Neural progenitor cell (in vitro differentiated cells): ENCODE measurements at regions not wholly inside any gene's neighbourhood (a gene's known extent, or its start where the extent isn't known, plus 50 kb on each side); places are given as distances from the start of the nearest gene placed in this dataset.

ENCODE experiments used
- DNase-seq: peaks from one replicate; pipeline ENCODE4 v3.0.0-alpha.2; 2016; ENCODE audit warnings: low spot score
- H2AFZ ChIP-seq: fragments of 200-600 bp; sonication (generic); replicated peaks from 2 replicates; pipeline ENCODE4 v1.6.1; 2016; ENCODE audit warnings: antibody characterized with exemption
- H3F3A ChIP-seq: fragments of 200-600 bp; sonication (generic); 2 replicates; pipeline ENCODE4 v1.6.1; 2016; ENCODE audit warnings: antibody characterized with exemption, low read depth
- H3K27ac ChIP-seq: fragments of 200-600 bp; sonication (generic); 2 replicates; pipeline ENCODE4 v1.5.1; 2016; ENCODE audit warnings: mild to moderate bottlenecking
- H3K27me3 ChIP-seq: fragments of 200-600 bp; sonication (generic); 2 replicates; pipeline ENCODE4 v1.6.1; 2016; ENCODE audit warnings: mild to moderate bottlenecking, moderate library complexity
- H3K36me3 ChIP-seq: fragments of 200-600 bp; sonication (generic); 2 replicates; pipeline ENCODE4 v1.5.1; 2016
- H3K4me1 ChIP-seq: fragments of 200-600 bp; sonication (generic); 2 replicates; pipeline ENCODE4 v1.6.1; 2016; ENCODE audit warnings: mixed run types
- H3K4me2 ChIP-seq: fragments of 200-600 bp; sonication (generic); 2 replicates; pipeline ENCODE4 v1.6.1; 2016
- H3K4me3 ChIP-seq: fragments of 200-600 bp; sonication (generic); 2 replicates; pipeline ENCODE4 v1.5.1; 2016
- H3K79me2 ChIP-seq: fragments of 200-600 bp; sonication (generic); 2 replicates; pipeline ENCODE4 v1.6.1; 2016; ENCODE audit warnings: low read depth
- H3K9ac ChIP-seq: fragments of 200-600 bp; sonication (generic); 2 replicates; pipeline ENCODE4 v1.6.1; 2016
- H3K9me3 ChIP-seq: fragments of 200-600 bp; sonication (generic); 2 replicates; pipeline ENCODE4 v1.5.1; 2016; ENCODE audit warnings: low read depth
- H4K20me1 ChIP-seq: fragments of 200-600 bp; sonication (generic); 2 replicates; pipeline ENCODE4 v1.6.1; 2016; ENCODE audit warnings: low read depth
- H3K27ac Mint-ChIP-seq: 3 replicates; pipeline ENCODE4 v1.8.0; 2021; ENCODE audit warnings: mixed read lengths
- H3K27me3 Mint-ChIP-seq: 2 replicates; pipeline ENCODE4 v1.8.0; 2022; ENCODE audit warnings: low read depth, mild to moderate bottlenecking, inconsistent platforms, moderate library complexity, mixed read lengths; ENCODE audit not compliant: insufficient read depth
- H3K36me3 Mint-ChIP-seq: 3 replicates; pipeline ENCODE4 v1.8.0; 2021; ENCODE audit warnings: mixed read lengths
- H3K4me1 Mint-ChIP-seq: 3 replicates; pipeline ENCODE4 v1.8.0; 2021; ENCODE audit warnings: mixed read lengths
- H3K4me3 Mint-ChIP-seq: 3 replicates; pipeline ENCODE4 v1.8.0; 2021; ENCODE audit warnings: mild to moderate bottlenecking, moderate library complexity, mixed read lengths
- H3K9me3 Mint-ChIP-seq: 3 replicates; pipeline ENCODE4 v1.8.0; 2020; ENCODE audit warnings: mixed read lengths
- EZH2 ChIP-seq: fragments of 200-600 bp; sonication (generic); IDR thresholded peaks from 2 replicates; pipeline ENCODE4 v1.6.1; 2017; ENCODE audit warnings: antibody characterized with exemption, mild to moderate bottlenecking, moderate library complexity
- EZH2phosphoT487 ChIP-seq: fragments of 200-600 bp; sonication (generic); IDR thresholded peaks from 2 replicates; pipeline ENCODE4 v1.6.1; 2017; ENCODE audit warnings: antibody characterized with exemption
- TF ChIP-seq, protein P1 (sequence below): fragments of 200-600 bp; sonication (generic); IDR thresholded peaks from 2 replicates; pipeline ENCODE4 v1.5.1; 2017; ENCODE audit warnings: antibody characterized with exemption, mild to moderate bottlenecking

DNA sequence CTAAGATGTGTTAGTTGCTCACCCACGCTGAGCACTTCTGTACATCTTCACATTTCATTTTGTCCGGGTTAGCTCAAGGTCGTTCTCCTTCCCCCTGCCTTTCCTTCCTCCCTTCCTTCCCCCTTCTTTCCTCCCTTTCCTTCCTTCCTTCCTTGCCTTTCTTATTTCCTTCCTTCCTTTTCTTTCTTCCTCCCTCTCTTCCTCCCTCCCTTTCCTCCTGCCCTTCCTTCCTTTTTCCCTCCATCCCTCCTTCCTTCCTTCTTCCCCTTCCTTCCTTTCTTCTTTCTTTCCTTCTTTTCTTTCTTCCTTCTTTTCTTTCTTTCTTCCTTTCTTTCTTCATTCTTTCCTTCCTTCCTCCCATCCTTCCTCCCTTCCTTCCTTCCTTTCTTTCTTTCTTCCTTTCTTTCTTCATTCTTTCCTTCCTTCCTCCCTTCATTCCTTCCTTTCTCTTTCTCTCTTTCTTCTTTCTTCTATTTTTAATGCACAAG lies 129.8 kb downstream of the FAM174B start:
- peaks cover 1% of the 10 kb centered on the region for H3K36me3 Mint-ChIP-seq
- Histone ChIP-seq H4K20me1 (no peaks in the 10 kb centered on the region), H3K4me2 (no peak overlapping the region), H3K27me3 (no peaks in the 10 kb centered on the region), H3K79me2 (no peaks in the 10 kb centered on the region), H3F3A (peaks cover 25% of the 10 kb centered on the region), H3K27ac (no peak overlapping the region), H3K9me3 (no peaks in the 10 kb centered on the region), H3K4me1 (peaks cover 29% of the 10 kb centered on the region), H2AFZ (no peak overlapping the region), H3K36me3 (no peaks in the 10 kb centered on the region), H3K9ac (no peak overlapping the region), H3K4me3 (no peak overlapping the region)
- H3K4me1 Mint-ChIP-seq = peaks cover 48% of the 10 kb centered on the region
- no peak for TF ChIP-seq EZH2phosphoT487
- TF ChIP-seq, protein P1, sequence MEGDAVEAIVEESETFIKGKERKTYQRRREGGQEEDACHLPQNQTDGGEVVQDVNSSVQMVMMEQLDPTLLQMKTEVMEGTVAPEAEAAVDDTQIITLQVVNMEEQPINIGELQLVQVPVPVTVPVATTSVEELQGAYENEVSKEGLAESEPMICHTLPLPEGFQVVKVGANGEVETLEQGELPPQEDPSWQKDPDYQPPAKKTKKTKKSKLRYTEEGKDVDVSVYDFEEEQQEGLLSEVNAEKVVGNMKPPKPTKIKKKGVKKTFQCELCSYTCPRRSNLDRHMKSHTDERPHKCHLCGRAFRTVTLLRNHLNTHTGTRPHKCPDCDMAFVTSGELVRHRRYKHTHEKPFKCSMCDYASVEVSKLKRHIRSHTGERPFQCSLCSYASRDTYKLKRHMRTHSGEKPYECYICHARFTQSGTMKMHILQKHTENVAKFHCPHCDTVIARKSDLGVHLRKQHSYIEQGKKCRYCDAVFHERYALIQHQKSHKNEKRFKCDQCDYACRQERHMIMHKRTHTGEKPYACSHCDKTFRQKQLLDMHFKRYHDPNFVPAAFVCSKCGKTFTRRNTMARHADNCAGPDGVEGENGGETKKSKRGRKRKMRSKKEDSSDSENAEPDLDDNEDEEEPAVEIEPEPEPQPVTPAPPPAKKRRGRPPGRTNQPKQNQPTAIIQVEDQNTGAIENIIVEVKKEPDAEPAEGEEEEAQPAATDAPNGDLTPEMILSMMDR = no peak
- TF ChIP-seq EZH2 = no peak
- H3K27me3 Mint-ChIP-seq = peaks cover 5% of the 10 kb centered on the region
- H3K9me3 Mint-ChIP-seq = peaks cover 23% of the 10 kb centered on the region
- DNase-seq = no peak
- H3K27ac Mint-ChIP-seq = peak overlapping the region; percentile 1
- no peak overlapping the region for H3K4me3 Mint-ChIP-seq

DNA sequence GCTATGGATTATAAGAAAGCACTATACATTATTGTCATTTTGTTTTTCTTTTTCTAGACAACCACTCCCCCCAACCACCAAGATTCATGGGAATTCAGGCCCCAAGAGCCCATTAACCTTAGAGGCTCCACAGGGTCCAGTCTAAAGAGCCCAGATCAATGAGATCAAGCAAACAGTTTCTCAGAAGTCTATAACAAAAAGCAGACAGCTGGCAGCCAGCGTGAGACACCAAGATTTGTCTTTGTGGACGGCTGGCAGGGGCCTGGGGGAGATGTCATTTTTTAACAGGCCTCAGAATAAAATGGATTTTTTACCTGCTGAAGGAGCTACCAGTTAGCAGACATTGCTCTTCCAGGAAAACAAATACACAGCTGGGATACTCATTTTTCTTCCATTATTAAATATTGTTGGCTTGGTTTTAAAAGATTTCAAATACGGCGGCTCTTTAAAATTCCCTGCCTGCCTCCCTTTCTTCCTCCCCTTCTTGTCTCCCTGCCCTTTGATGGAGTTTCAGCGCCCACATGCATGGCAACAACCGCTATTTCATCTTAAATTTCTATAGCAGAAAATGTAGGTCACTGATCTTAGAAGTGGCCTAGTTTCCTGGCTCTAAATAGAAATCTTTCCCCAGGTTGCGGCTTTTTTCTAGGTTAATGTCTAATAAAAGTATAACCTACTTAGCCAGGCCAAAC lies 130.6 kb downstream of the FAM174B start:
- Mint-ChIP-seq H3K27ac (peak overlapping the region; percentile 93), H3K9me3 (peaks cover 23% of the 10 kb centered on the region), H3K4me1 (peaks cover 50% of the 10 kb centered on the region), H3K4me3 (no peak overlapping the region), H3K36me3 (peaks cover 1% of the 10 kb centered on the region), H3K27me3 (peaks cover 5% of the 10 kb centered on the region)
- no peak overlapping the region for H3K9ac ChIP-seq
- no peaks in the 10 kb centered on the region for H3K9me3 ChIP-seq
- peaks cover 25% of the 10 kb centered on the region for H3F3A ChIP-seq
- H3K27ac ChIP-seq = no peak overlapping the region
- H3K27me3 ChIP-seq = no peaks in the 10 kb centered on the region
- TF ChIP-seq EZH2phosphoT487 = no peak
- no peak for TF ChIP-seq EZH2
- TF ChIP-seq, protein P1 = no peak
- peak overlapping the region; percentile 24 for H3K4me2 ChIP-seq
- H2AFZ ChIP-seq = no peak overlapping the region
- no peak overlapping the region for H3K4me3 ChIP-seq
- no peaks in the 10 kb centered on the region for H3K79me2 ChIP-seq
- H3K36me3 ChIP-seq = no peaks in the 10 kb centered on the region
- peaks cover 30% of the 10 kb centered on the region for H3K4me1 ChIP-seq
- DNase-seq = peak; percentile 32
- no peaks in the 10 kb centered on the region for H4K20me1 ChIP-seq

DNA sequence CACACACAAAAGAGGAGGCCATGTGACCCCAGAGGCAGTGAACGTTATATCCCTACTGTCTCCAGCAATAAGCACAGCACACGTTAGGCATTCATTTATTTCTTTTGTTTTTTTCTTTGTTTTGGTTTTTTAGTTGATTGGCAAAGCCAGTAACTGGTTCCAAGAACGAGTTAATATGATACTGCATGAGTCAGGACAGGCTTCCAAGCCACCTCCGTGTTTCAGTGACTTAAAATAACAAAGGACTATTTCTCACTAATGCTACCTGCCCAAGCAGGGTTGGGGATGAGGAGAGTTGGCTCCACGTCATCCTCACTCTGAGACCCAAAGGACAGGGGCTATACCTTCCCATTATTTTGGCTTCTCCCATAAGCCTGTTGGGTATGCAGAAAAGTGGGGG lies 130.5 kb downstream of the ST8SIA2 start:
- H4K20me1 ChIP-seq = no peaks in the 10 kb centered on the region
- H3F3A ChIP-seq = peaks cover 25% of the 10 kb centered on the region
- Mint-ChIP-seq H3K4me3 (no peak overlapping the region), H3K27ac (no peak overlapping the region), H3K4me1 (peaks cover 50% of the 10 kb centered on the region), H3K27me3 (peaks cover 3% of the 10 kb centered on the region), H3K9me3 (peaks cover 15% of the 10 kb centered on the region), H3K36me3 (no peaks in the 10 kb centered on the region)
- no peak overlapping the region for H3K4me3 ChIP-seq
- TF ChIP-seq EZH2 (no peak), EZH2phosphoT487 (no peak)
- TF ChIP-seq, protein P1 = no peak
- DNase-seq = no peak
- H3K9me3 ChIP-seq = no peaks in the 10 kb centered on the region
- H3K27ac ChIP-seq = no peak overlapping the region
- peak overlapping the region; percentile 24 for H3K4me2 ChIP-seq
- no peaks in the 10 kb centered on the region for H3K79me2 ChIP-seq
- H3K9ac ChIP-seq = no peak overlapping the region
- peaks cover 38% of the 10 kb centered on the region for H3K4me1 ChIP-seq
- H3K36me3 ChIP-seq = no peaks in the 10 kb centered on the region
- no peaks in the 10 kb centered on the region for H3K27me3 ChIP-seq
- peak overlapping the region; percentile 15 for H2AFZ ChIP-seq
